IPS-15b (cell line): ENCODE measurements at regions not wholly inside any gene's neighbourhood (a gene's known extent, or its start where the extent isn't known, plus 50 kb on each side); places are given as distances from the start of the nearest gene placed in this dataset.

Experiments used
- H3K27me3 ChIP-seq: one replicate; pipeline ENCODE4 v1.6.1; 2013; ENCODE audit warnings: low read length; ENCODE audit not compliant: control insufficient read depth, insufficient read depth
- H3K36me3 ChIP-seq: one replicate; pipeline ENCODE4 v1.6.1; 2013; ENCODE audit warnings: low read length; ENCODE audit not compliant: control insufficient read depth, insufficient read depth
- H3K4me1 ChIP-seq: one replicate; pipeline ENCODE4 v1.6.1; 2013; ENCODE audit warnings: mild to moderate bottlenecking, low read length; ENCODE audit not compliant: control insufficient read depth, insufficient read depth
- H3K4me3 ChIP-seq: one replicate; pipeline ENCODE4 v1.5.1; 2013; ENCODE audit warnings: low read depth, low read length
- H3K9ac ChIP-seq: one replicate; pipeline ENCODE4 v1.6.1; 2013; ENCODE audit warnings: low read depth, mild to moderate bottlenecking, low read length
- H3K9me3 ChIP-seq: one replicate; pipeline ENCODE4 v1.6.1; 2013; ENCODE audit warnings: mild to moderate bottlenecking, low read length; ENCODE audit not compliant: control insufficient read depth, insufficient read depth

- Histone ChIP-seq H3K9ac (no peak overlapping the region), H3K36me3 (no peaks in the 10 kb centered on the region), H3K27me3 (no peaks in the 10 kb centered on the region), H3K9me3 (no peaks in the 10 kb centered on the region), H3K4me1 (no peaks in the 10 kb centered on the region), H3K4me3 (no peak overlapping the region)
These were observed 1464.8 kb downstream of the BRD1 start for GRCh38 chr22:48362721-48363404.

GRCh38 chr22:48361099-48361639 is 1466.5 kb downstream of the BRD1 start:
- Histone ChIP-seq H3K4me1 (peaks cover 4% of the 10 kb centered on the region), H3K36me3 (no peaks in the 10 kb centered on the region), H3K4me3 (no peak overlapping the region), H3K9ac (no peak overlapping the region), H3K9me3 (no peaks in the 10 kb centered on the region), H3K27me3 (no peaks in the 10 kb centered on the region)

GRCh38 chr22:48359613-48359965 is 1468.1 kb downstream of the BRD1 start:
- H3K4me1 ChIP-seq, result peaks cover 4% of the 10 kb centered on the region
- H3K9me3 ChIP-seq, result no peaks in the 10 kb centered on the region
- no peak overlapping the region for H3K4me3 ChIP-seq

GRCh38 chr22:48358886-48359612 is 1468.6 kb downstream of the BRD1 start:
- Histone ChIP-seq H3K9ac (no peak overlapping the region), H3K4me1 (peaks cover 4% of the 10 kb centered on the region), H3K9me3 (no peaks in the 10 kb centered on the region), H3K36me3 (peaks cover 2% of the 10 kb centered on the region), H3K27me3 (no peaks in the 10 kb centered on the region), H3K4me3 (no peak overlapping the region)

More at GRCh38 chr22:48359613-48359965, 1468.1 kb downstream of the BRD1 start:
- Histone ChIP-seq H3K27me3 (no peaks in the 10 kb centered on the region), H3K9ac (no peak overlapping the region), H3K36me3 (peaks cover 2% of the 10 kb centered on the region)

- no peaks in the 10 kb centered on the region for H3K9me3 ChIP-seq
- no peaks in the 10 kb centered on the region for H3K27me3 ChIP-seq
- H3K9ac ChIP-seq, result no peak overlapping the region
- peaks cover 4% of the 10 kb centered on the region for H3K4me1 ChIP-seq
- H3K4me3 ChIP-seq, result no peak overlapping the region
- H3K36me3 ChIP-seq, result peaks cover 2% of the 10 kb centered on the region
These were observed 1469.7 kb downstream of the BRD1 start for GRCh38 chr22:48357961-48358360.

GRCh38 chr22:48357196-48357595 is 1470.5 kb downstream of the BRD1 start:
- no peak overlapping the region for H3K9ac ChIP-seq
- H3K36me3 ChIP-seq, result peaks cover 2% of the 10 kb centered on the region
- peaks cover 4% of the 10 kb centered on the region for H3K4me1 ChIP-seq
- H3K4me3 ChIP-seq, result no peak overlapping the region
- no peaks in the 10 kb centered on the region for H3K9me3 ChIP-seq
- no peaks in the 10 kb centered on the region for H3K27me3 ChIP-seq

GRCh38 chr22:48356731-48357130 is 1470.9 kb downstream of the BRD1 start:
- Histone ChIP-seq H3K4me1 (peaks cover 4% of the 10 kb centered on the region), H3K4me3 (no peak overlapping the region), H3K36me3 (peaks cover 2% of the 10 kb centered on the region), H3K9ac (no peak overlapping the region), H3K9me3 (no peaks in the 10 kb centered on the region), H3K27me3 (no peaks in the 10 kb centered on the region)

- no peaks in the 10 kb centered on the region for H3K27me3 ChIP-seq
- peaks cover 4% of the 10 kb centered on the region for H3K4me1 ChIP-seq
- no peaks in the 10 kb centered on the region for H3K9me3 ChIP-seq
- H3K9ac ChIP-seq, result no peak overlapping the region
- H3K4me3 ChIP-seq, result no peak overlapping the region
- H3K36me3 ChIP-seq, result peaks cover 2% of the 10 kb centered on the region
These were observed 1473.6 kb downstream of the BRD1 start for GRCh38 chr22:48354096-48354495.

- no peak overlapping the region for H3K9ac ChIP-seq
- no peaks in the 10 kb centered on the region for H3K27me3 ChIP-seq
- peaks cover 2% of the 10 kb centered on the region for H3K36me3 ChIP-seq
- no peak overlapping the region for H3K4me3 ChIP-seq
- H3K9me3 ChIP-seq, result no peaks in the 10 kb centered on the region
- peaks cover 4% of the 10 kb centered on the region for H3K4me1 ChIP-seq
These were observed 1474.3 kb downstream of the BRD1 start for GRCh38 chr22:48353116-48353947.

- H3K36me3 ChIP-seq, result peaks cover 2% of the 10 kb centered on the region
- H3K9ac ChIP-seq, result no peak overlapping the region
- H3K4me1 ChIP-seq, result peaks cover 2% of the 10 kb centered on the region
- H3K9me3 ChIP-seq, result no peaks in the 10 kb centered on the region
- H3K4me3 ChIP-seq, result no peak overlapping the region
- H3K27me3 ChIP-seq, result no peaks in the 10 kb centered on the region
These were observed 1475.4 kb downstream of the BRD1 start for GRCh38 chr22:48352086-48352911.
